PC-9 (cell line): ENCODE measurements at regions not wholly inside any gene's neighbourhood (a gene's known extent, or its start where the extent isn't known, plus 50 kb on each side); places are given as distances from the start of the nearest gene placed in this dataset.

Experiments
- BruUV-seq: library from RNA; stranded (reverse); fragments of 400-500 nt; replicated peaks from 2 replicates; lab custom pipeline; 2021; lab: Mats Ljungman, UMichigan
- CTCF ChIA-PET: fragments of 300-600 bp; sonication (Branson Sonifier 250); formaldehyde crosslinking; loops from one replicate; lab custom pipeline; 2022; ENCODE audit warnings: antibody characterized with exemption; lab: Charles Lee
- POLR2A ChIA-PET: fragments of 300-600 bp; sonication (Branson Sonifier 250); formaldehyde crosslinking; loops from one replicate; lab custom pipeline; 2022; ENCODE audit warnings: antibody characterized with exemption; ENCODE audit not compliant: unreplicated experiment; lab: Charles Lee
- DNase-seq, 2 experiments: peaks; one replicate each; pipeline versions ENCODE4 v3.0.0 to v3.0.0-alpha.2; 2015 to 2022; ENCODE audit warnings: mixed read lengths in 1 of 2
- H2AFZ ChIP-seq: fragments of 200-600 bp; sonication (generic); 2 replicates; pipeline ENCODE4 v1.8.1; 2017; ENCODE audit warnings: antibody characterized with exemption
- H3F3A ChIP-seq: fragments of 200-600 bp; sonication (generic); 2 replicates; pipeline ENCODE4 v1.8.1; 2017; ENCODE audit warnings: antibody characterized with exemption, mild to moderate bottlenecking, low read depth; ENCODE audit not compliant: insufficient read depth
- H3K27ac ChIP-seq: fragments of 200-600 bp; sonication (generic); 2 replicates; pipeline ENCODE4 v1.6.1; 2016; ENCODE audit warnings: mixed run types
- H3K27me3 ChIP-seq: fragments of 200-600 bp; sonication (generic); 2 replicates; pipeline ENCODE4 v1.6.1; 2016; ENCODE audit warnings: low read depth, mixed run types; ENCODE audit not compliant: insufficient read depth
- H3K36me3 ChIP-seq: fragments of 200-600 bp; sonication (generic); 2 replicates; pipeline ENCODE4 v1.6.1; 2016; ENCODE audit warnings: low read depth, mixed run types
- H3K4me1 ChIP-seq: fragments of 200-600 bp; sonication (generic); replicated peaks from 2 replicates; pipeline ENCODE4 v1.6.1; 2016; ENCODE audit warnings: mixed run types; ENCODE audit not compliant: insufficient read depth
- H3K4me2 ChIP-seq: fragments of 200-600 bp; sonication (generic); 2 replicates; pipeline ENCODE4 v1.6.1; 2017; ENCODE audit warnings: mixed run types
- H3K4me3 ChIP-seq: fragments of 200-600 bp; sonication (generic); 2 replicates; pipeline ENCODE4 v1.6.1; 2016; ENCODE audit warnings: mixed run types
- H3K79me2 ChIP-seq: fragments of 200-600 bp; sonication (generic); 2 replicates; pipeline ENCODE4 v1.6.1; 2017; ENCODE audit warnings: low read depth, mixed run types
- H3K9me2 ChIP-seq: fragments of 200-600 bp; sonication (generic); 2 replicates; pipeline ENCODE4 v1.8.1; 2017; ENCODE audit warnings: mild to moderate bottlenecking; ENCODE audit not compliant: insufficient read depth
- H3K9me3 ChIP-seq: fragments of 200-600 bp; sonication (generic); 2 replicates; pipeline ENCODE4 v1.8.1; 2016; ENCODE audit warnings: low read depth; ENCODE audit not compliant: insufficient read depth
- H4K20me1 ChIP-seq: fragments of 200-600 bp; sonication (generic); 2 replicates; pipeline ENCODE4 v1.8.1; 2017; ENCODE audit not compliant: insufficient read depth
- EZH2 ChIP-seq: fragments of 200-600 bp; sonication (generic); IDR thresholded peaks from 2 replicates; pipeline ENCODE4 v1.8.0; 2017; ENCODE audit warnings: antibody characterized with exemption, low read depth
- intact Hi-C: fragments of 100-400 bp; cut with micrococcal nuclease; formaldehyde crosslinking; loops from one replicate; pipeline ENCODE4 v1.10.0; 2022; ENCODE audit not compliant: unreplicated experiment
- TF ChIP-seq, protein P1 (sequence below): fragments of 200-600 bp; sonication (generic); conservative IDR thresholded peaks from 2 replicates; pipeline ENCODE4 v1.6.1; 2017; ENCODE audit warnings: mixed run types, antibody characterized with exemption, mild to moderate bottlenecking, moderate library complexity

DNA sequence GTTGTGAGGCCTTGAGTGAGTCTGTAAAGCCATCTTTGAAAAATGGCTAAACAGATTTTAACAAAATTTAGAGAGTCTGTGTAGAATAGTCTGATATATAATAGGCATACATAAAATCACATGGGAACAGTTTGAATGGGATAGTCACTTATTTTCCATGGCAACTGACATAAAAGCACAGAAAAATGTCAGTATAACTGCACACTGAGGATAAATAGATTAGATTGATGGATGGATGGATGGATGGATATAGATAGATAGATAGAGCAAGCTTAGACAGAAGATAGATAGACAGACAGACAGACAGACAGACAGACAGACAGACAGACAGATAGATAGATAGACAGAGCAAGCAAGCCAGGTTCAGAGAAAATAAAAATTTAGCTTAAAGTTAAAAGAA, 660.2 kb upstream of the API5 start:
- Histone ChIP-seq H3K4me2 (no peak overlapping the region), H3K4me1 (no peaks in the 10 kb centered on the region), H3K9me3 (no peaks in the 10 kb centered on the region), H3K9me2 (no peaks in the 10 kb centered on the region), H3K27me3 (no peaks in the 10 kb centered on the region; the same call in 1 of the 2 replicates), H3K4me3 (no peak overlapping the region), H3K27ac (no peak overlapping the region), H2AFZ (no peak overlapping the region), H3K36me3 (no peaks in the 10 kb centered on the region), H3F3A (no peaks in the 10 kb centered on the region), H3K79me2 (no peaks in the 10 kb centered on the region), H4K20me1 (no peaks in the 10 kb centered on the region)
- intact Hi-C loops = no loop called here
- POLR2A ChIA-PET = no interaction called here
- no peak for DNase-seq
- no peak for TF ChIP-seq EZH2
- TF ChIP-seq, protein P1, sequence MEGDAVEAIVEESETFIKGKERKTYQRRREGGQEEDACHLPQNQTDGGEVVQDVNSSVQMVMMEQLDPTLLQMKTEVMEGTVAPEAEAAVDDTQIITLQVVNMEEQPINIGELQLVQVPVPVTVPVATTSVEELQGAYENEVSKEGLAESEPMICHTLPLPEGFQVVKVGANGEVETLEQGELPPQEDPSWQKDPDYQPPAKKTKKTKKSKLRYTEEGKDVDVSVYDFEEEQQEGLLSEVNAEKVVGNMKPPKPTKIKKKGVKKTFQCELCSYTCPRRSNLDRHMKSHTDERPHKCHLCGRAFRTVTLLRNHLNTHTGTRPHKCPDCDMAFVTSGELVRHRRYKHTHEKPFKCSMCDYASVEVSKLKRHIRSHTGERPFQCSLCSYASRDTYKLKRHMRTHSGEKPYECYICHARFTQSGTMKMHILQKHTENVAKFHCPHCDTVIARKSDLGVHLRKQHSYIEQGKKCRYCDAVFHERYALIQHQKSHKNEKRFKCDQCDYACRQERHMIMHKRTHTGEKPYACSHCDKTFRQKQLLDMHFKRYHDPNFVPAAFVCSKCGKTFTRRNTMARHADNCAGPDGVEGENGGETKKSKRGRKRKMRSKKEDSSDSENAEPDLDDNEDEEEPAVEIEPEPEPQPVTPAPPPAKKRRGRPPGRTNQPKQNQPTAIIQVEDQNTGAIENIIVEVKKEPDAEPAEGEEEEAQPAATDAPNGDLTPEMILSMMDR = no peak
- no TSS peak for BruUV-seq
- CTCF ChIA-PET = no interaction called here

DNA sequence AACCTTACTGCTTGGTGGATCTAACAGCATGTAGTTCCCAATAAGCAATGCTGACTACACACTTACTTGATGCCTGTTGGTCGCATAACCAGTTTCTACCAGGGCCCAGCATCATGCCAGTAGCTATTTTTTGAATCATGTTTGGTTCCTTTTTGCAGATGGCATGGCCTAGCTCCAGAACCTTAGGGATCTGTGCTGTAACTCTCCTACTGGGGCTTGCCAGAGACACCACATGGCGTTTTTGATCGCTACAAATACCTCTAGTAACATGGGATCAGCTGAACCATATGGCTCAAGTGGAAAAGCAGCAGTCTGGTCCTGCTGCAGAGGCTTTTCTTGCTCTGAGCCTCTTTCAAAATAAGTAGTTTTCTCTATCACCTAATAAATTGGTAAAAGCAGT, 654.6 kb upstream of the API5 start:
- Histone ChIP-seq H3F3A (no peaks in the 10 kb centered on the region), H2AFZ (no peak overlapping the region), H3K9me2 (no peaks in the 10 kb centered on the region), H3K4me1 (no peaks in the 10 kb centered on the region), H3K27ac (no peak overlapping the region), H3K27me3 (no peaks in the 10 kb centered on the region), H3K4me2 (no peak overlapping the region), H3K9me3 (no peaks in the 10 kb centered on the region), H3K4me3 (no peak overlapping the region), H3K79me2 (no peaks in the 10 kb centered on the region), H4K20me1 (no peaks in the 10 kb centered on the region), H3K36me3 (no peaks in the 10 kb centered on the region)
- BruUV-seq = no TSS peak
- no peak for DNase-seq
- ChIA-PET POLR2A (no interaction called here), CTCF (no interaction called here)
- intact Hi-C loops = no loop called here
- TF ChIP-seq, protein P1 = no peak
- TF ChIP-seq EZH2 = no peak

DNA sequence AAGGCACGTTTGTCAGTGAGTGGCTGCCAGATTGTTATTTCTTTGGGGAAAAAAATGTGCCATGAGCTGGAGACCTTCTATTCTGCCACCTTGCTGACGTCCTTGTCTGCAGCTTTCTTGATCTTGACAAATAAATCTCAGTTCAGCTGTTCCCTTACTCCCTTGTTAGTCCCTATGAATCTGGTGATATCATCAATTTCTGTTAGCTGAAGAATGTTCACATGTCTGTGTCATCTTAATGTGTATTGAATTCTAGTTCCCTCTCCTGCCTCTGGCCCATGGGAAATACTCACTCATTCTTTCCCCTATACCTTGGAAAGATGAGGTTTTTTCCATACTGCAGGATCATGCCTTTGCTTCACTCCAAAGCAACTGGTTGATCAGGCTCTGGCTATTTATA, 649.9 kb upstream of the API5 start:
- POLR2A ChIA-PET = no interaction called here
- no TSS peak for BruUV-seq

More for the DNA sequence above, 649.9 kb upstream of the API5 start:
- intact Hi-C loops = no loop called here
- CTCF ChIA-PET = no interaction called here
- Histone ChIP-seq H3K79me2 (no peaks in the 10 kb centered on the region), H3K27me3 (no peaks in the 10 kb centered on the region), H3K27ac (no peak overlapping the region), H3F3A (no peaks in the 10 kb centered on the region), H3K36me3 (no peaks in the 10 kb centered on the region), H3K4me2 (no peak overlapping the region), H3K4me1 (no peaks in the 10 kb centered on the region), H3K9me3 (no peaks in the 10 kb centered on the region), H3K4me3 (no peak overlapping the region), H3K9me2 (no peaks in the 10 kb centered on the region), H2AFZ (no peak overlapping the region), H4K20me1 (no peaks in the 10 kb centered on the region)
- TF ChIP-seq EZH2 = no peak
- TF ChIP-seq, protein P1 = no peak
- DNase-seq = no peak
